H9 (cell line): ENCODE measurements at regions not wholly inside any gene's neighbourhood (a gene's known extent, or its start where the extent isn't known, plus 50 kb on each side); places are given as distances from the start of the nearest gene placed in this dataset.

ENCODE experiments used
- DNase-seq: peaks from one replicate; pipeline ENCODE4 v3.0.0-alpha.2; 2017
- H2AFZ ChIP-seq: one replicate; pipeline ENCODE4 v1.6.1; 2013; ENCODE audit warnings: mild to moderate bottlenecking, low read length, control low read depth, moderate library complexity
- H2AK5ac ChIP-seq: 2 replicates; pipeline ENCODE4 v1.6.1; 2013; ENCODE audit warnings: low read length, control low read depth, mixed read lengths; ENCODE audit not compliant: insufficient read length
- H2BK120ac ChIP-seq: one replicate; pipeline ENCODE4 v1.6.1; 2013; ENCODE audit warnings: low read depth, mild to moderate bottlenecking, low read length, control low read depth, inconsistent platforms; ENCODE audit not compliant: poor library complexity, severe bottlenecking
- H2BK12ac ChIP-seq: 2 replicates; pipeline ENCODE4 v1.6.1; 2013; ENCODE audit warnings: low read length, control low read depth, mixed read lengths, low read depth; ENCODE audit not compliant: insufficient read length
- H2BK15ac ChIP-seq: 2 replicates; pipeline ENCODE4 v1.6.1; 2013; ENCODE audit warnings: low read depth, low read length, control low read depth
- H2BK20ac ChIP-seq: one replicate; pipeline ENCODE4 v1.6.1; 2013; ENCODE audit warnings: low read depth, mild to moderate bottlenecking, low read length, control low read depth, inconsistent platforms; ENCODE audit not compliant: poor library complexity, severe bottlenecking
- H2BK5ac ChIP-seq: 2 replicates; pipeline ENCODE4 v1.6.1; 2013; ENCODE audit warnings: low read length, control low read depth, mixed read lengths; ENCODE audit not compliant: insufficient read length
- H3K14ac ChIP-seq: 2 replicates; pipeline ENCODE4 v1.6.1; 2013; ENCODE audit warnings: low read length, control low read depth; ENCODE audit not compliant: insufficient read depth
- H3K18ac ChIP-seq: 2 replicates; pipeline ENCODE4 v1.6.1; 2013; ENCODE audit warnings: low read depth, mild to moderate bottlenecking, mixed read lengths, low read length, control low read depth; ENCODE audit not compliant: insufficient read length
- H3K23ac ChIP-seq: 2 replicates; pipeline ENCODE4 v1.6.1; 2013; ENCODE audit warnings: low read length, control low read depth, mixed read lengths, low read depth; ENCODE audit not compliant: insufficient read length
- H3K23me2 ChIP-seq: 2 replicates; pipeline ENCODE4 v1.6.1; 2013; ENCODE audit warnings: low read depth, mild to moderate bottlenecking, mixed read lengths, low read length, control low read depth; ENCODE audit not compliant: insufficient read length, poor library complexity, severe bottlenecking
- H3K27ac ChIP-seq: 2 replicates; pipeline ENCODE4 v1.5.1; 2013; ENCODE audit warnings: low read length, control low read depth, mixed read lengths, low read depth; ENCODE audit not compliant: insufficient read length
- H3K27me3 ChIP-seq: 2 replicates; pipeline ENCODE4 v1.6.1; 2013; ENCODE audit warnings: low read length, control low read depth, inconsistent platforms; ENCODE audit not compliant: insufficient read depth
- H3K4ac ChIP-seq: 2 replicates; pipeline ENCODE4 v1.6.1; 2013; ENCODE audit warnings: low read depth, mild to moderate bottlenecking, control low read depth, inconsistent platforms, low read length, moderate library complexity
- H3K4me1 ChIP-seq: 2 replicates; pipeline ENCODE4 v1.6.1; 2013; ENCODE audit warnings: low read length, control low read depth, inconsistent platforms; ENCODE audit not compliant: insufficient read depth
- H3K4me2 ChIP-seq: 2 replicates; pipeline ENCODE4 v1.6.1; 2013; ENCODE audit warnings: low read length, control low read depth, mixed read lengths; ENCODE audit not compliant: insufficient read length, insufficient read depth
- H3K56ac ChIP-seq: 2 replicates; pipeline ENCODE4 v1.6.1; 2013; ENCODE audit warnings: low read depth, mild to moderate bottlenecking, mixed read lengths, low read length, control low read depth; ENCODE audit not compliant: insufficient read length
- H3K79me1 ChIP-seq: 2 replicates; pipeline ENCODE4 v1.6.1; 2013; ENCODE audit warnings: low read depth, mild to moderate bottlenecking, moderate library complexity, low read length, control low read depth, inconsistent platforms; ENCODE audit not compliant: insufficient read depth, poor library complexity, severe bottlenecking
- H3K79me2 ChIP-seq: 2 replicates; pipeline ENCODE4 v1.6.1; 2013; ENCODE audit warnings: low read length, control low read depth, inconsistent platforms; ENCODE audit not compliant: insufficient read depth
- H3K9ac ChIP-seq: 2 replicates; pipeline ENCODE4 v1.6.1; 2013; ENCODE audit warnings: low read length, control low read depth, mixed read lengths; ENCODE audit not compliant: insufficient read length; ENCODE audit errors: extremely low read depth
- H3K9me3 ChIP-seq: one replicate; pipeline ENCODE4 v1.6.1; 2013; ENCODE audit warnings: low read depth, low read length, inconsistent platforms; ENCODE audit not compliant: control insufficient read depth
- H3T11ph ChIP-seq: one replicate; pipeline ENCODE4 v1.6.1; 2013; ENCODE audit warnings: mild to moderate bottlenecking, low read length, control low read depth, inconsistent platforms
- H4K20me1 ChIP-seq: one replicate; pipeline ENCODE4 v1.6.1; 2013; ENCODE audit not compliant: control insufficient read depth, insufficient read length, insufficient read depth
- H4K5ac ChIP-seq: 2 replicates; pipeline ENCODE4 v1.6.1; 2013; ENCODE audit warnings: low read depth, mild to moderate bottlenecking, mixed read lengths, low read length, control low read depth; ENCODE audit not compliant: insufficient read length
- H4K8ac ChIP-seq: replicated peaks from 2 replicates; pipeline ENCODE4 v1.6.1; 2013; ENCODE audit warnings: low read length, control low read depth, mixed read lengths, low read depth; ENCODE audit not compliant: insufficient read length
- H4K91ac ChIP-seq: 2 replicates; pipeline ENCODE4 v1.6.1; 2013; ENCODE audit warnings: low read depth, mild to moderate bottlenecking, moderate library complexity, mixed read lengths, low read length, control low read depth; ENCODE audit not compliant: insufficient read length
- H3K27ac Mint-ChIP-seq, 3 experiments: 2 replicates in 2 of 3; 3 replicates in 1 of 3; pipeline ENCODE4 v1.8.0; 2020 to 2021; ENCODE audit warnings: mixed read lengths in 3 of 3, mild to moderate bottlenecking in 1 of 3, moderate library complexity in 1 of 3
- H3K27me3 Mint-ChIP-seq: 2 replicates; pipeline ENCODE4 v1.8.0; 2021; ENCODE audit warnings: low read depth, mild to moderate bottlenecking, moderate library complexity, mixed read lengths
- H3K36me3 Mint-ChIP-seq, 3 experiments: 2 replicates in 2 of 3; 3 replicates in 1 of 3; pipeline ENCODE4 v1.8.0; 2020 to 2021; ENCODE audit warnings: low read depth in 3 of 3, mixed read lengths in 3 of 3; ENCODE audit not compliant: insufficient read depth in 1 of 3
- H3K4me1 Mint-ChIP-seq, 2 experiments: 2 replicates each; pipeline ENCODE4 v1.8.0; 2020; ENCODE audit warnings: mixed read lengths in 2 of 2
- H3K4me3 Mint-ChIP-seq, 2 experiments: 2 replicates in 1 of 2; 3 replicates in 1 of 2; pipeline ENCODE4 v1.8.0; 2020 to 2021; ENCODE audit warnings: mild to moderate bottlenecking in 2 of 2, mixed read lengths in 2 of 2, moderate library complexity in 1 of 2
- H3K9me3 Mint-ChIP-seq, 2 experiments: 2 replicates in 1 of 2; 3 replicates in 1 of 2; pipeline ENCODE4 v1.8.0; 2020; ENCODE audit warnings: mild to moderate bottlenecking in 2 of 2, mixed read lengths in 2 of 2, moderate library complexity in 1 of 2
- WGBS: extraction: QIAGEN DNeasy Blood & Tissue Kit; methylation state at CpG from one replicate; pipeline ENCODE4 v1.1.7; 2013; ENCODE audit warnings: missing lambda C conversion rate, low lambda C conversion rate, mixed read lengths; ENCODE audit not compliant: insufficient read length; ENCODE audit errors: extremely low coverage; 5-methylcytosine and 5-hydroxymethylcytosine counted together
- TF ChIP-seq, protein P1 (sequence below): fragments of 200-600 bp; sonication (generic); conservative IDR thresholded peaks from 3 replicates; pipeline ENCODE4 v1.8.0; 2021; ENCODE audit warnings: antibody characterized with exemption, mild to moderate bottlenecking

DNA sequence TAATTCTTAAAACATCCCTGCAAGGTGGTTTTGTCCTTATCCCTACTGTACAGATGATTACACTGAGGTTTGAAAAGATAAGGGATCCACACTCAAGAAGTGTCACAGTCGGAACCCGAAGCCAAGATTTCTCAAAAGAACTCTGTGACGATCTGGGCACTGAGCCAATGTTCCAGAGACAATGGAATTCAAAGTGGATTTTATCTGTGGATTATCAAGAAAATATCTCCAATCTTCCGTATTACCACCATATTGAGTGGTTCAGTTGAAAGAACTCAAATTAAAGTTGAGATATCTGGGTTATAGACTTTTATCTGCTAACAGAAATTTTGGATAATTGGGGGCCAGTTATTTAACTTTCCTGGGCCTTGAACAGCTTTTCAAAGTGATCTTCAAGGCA, 100.0 kb upstream of the GRAMD1B start:
- peaks cover 0 to 9% (median 2%) of the 10 kb centered on the region in 3 experiments; a peak in 3 of 7 replicates for H3K36me3 Mint-ChIP-seq
- Histone ChIP-seq H3T11ph (no peak overlapping the region), H3K56ac (no peak overlapping the region), H2BK12ac (no peak overlapping the region), H2BK15ac (no peak overlapping the region), H3K9me3 (no peaks in the 10 kb centered on the region), H3K27me3 (no peaks in the 10 kb centered on the region), H3K9ac (no peak overlapping the region), H3K23me2 (no peaks in the 10 kb centered on the region), H4K5ac (no peak overlapping the region), H4K20me1 (no peaks in the 10 kb centered on the region), H3K23ac (no peak overlapping the region), H2BK120ac (no peak overlapping the region), H2AK5ac (no peak overlapping the region), H3K4me2 (no peak overlapping the region), H4K91ac (no peak overlapping the region), H2AFZ (no peak overlapping the region), H3K27ac (no peak overlapping the region), H2BK20ac (no peak overlapping the region), H4K8ac (no peak overlapping the region), H3K4ac (no peak overlapping the region), H2BK5ac (no peak overlapping the region), H3K14ac (no peak overlapping the region), H3K79me1 (no peaks in the 10 kb centered on the region), H3K18ac (no peak overlapping the region), H3K4me1 (no peaks in the 10 kb centered on the region), H3K79me2 (no peaks in the 10 kb centered on the region)
- TF ChIP-seq, protein P1, sequence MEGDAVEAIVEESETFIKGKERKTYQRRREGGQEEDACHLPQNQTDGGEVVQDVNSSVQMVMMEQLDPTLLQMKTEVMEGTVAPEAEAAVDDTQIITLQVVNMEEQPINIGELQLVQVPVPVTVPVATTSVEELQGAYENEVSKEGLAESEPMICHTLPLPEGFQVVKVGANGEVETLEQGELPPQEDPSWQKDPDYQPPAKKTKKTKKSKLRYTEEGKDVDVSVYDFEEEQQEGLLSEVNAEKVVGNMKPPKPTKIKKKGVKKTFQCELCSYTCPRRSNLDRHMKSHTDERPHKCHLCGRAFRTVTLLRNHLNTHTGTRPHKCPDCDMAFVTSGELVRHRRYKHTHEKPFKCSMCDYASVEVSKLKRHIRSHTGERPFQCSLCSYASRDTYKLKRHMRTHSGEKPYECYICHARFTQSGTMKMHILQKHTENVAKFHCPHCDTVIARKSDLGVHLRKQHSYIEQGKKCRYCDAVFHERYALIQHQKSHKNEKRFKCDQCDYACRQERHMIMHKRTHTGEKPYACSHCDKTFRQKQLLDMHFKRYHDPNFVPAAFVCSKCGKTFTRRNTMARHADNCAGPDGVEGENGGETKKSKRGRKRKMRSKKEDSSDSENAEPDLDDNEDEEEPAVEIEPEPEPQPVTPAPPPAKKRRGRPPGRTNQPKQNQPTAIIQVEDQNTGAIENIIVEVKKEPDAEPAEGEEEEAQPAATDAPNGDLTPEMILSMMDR, result no peak
- no peak overlapping the region for H3K4me3 Mint-ChIP-seq
- peaks cover 12 to 14% of the 10 kb centered on the region in 2 experiments for H3K9me3 Mint-ChIP-seq
- no peak overlapping the region for H3K27ac Mint-ChIP-seq
- no CpG with 5 or more reads among the region's 4 CpGs for WGBS
- H3K4me1 Mint-ChIP-seq, result peaks cover 8 to 9% of the 10 kb centered on the region in 2 experiments; a peak in 2 of 4 replicates
- DNase-seq, result no peak
- no peaks in the 10 kb centered on the region for H3K27me3 Mint-ChIP-seq
